SU-DHL-6 (cell line): ENCODE measurements at regions not wholly inside any gene's neighbourhood (a gene's known extent, or its start where the extent isn't known, plus 50 kb on each side); places are given as distances from the start of the nearest gene placed in this dataset.

Experiments
- H2AFZ ChIP-seq: fragments of 200-600 bp; sonication (generic); 2 replicates; pipeline ENCODE4 v1.6.1; 2014; ENCODE audit warnings: low read depth, mild to moderate bottlenecking, moderate library complexity, mixed read lengths, antibody characterized with exemption, low read length; ENCODE audit not compliant: severe bottlenecking
- H3F3A ChIP-seq: fragments of 200-600 bp; shearing (Covaris generic); 2 replicates; pipeline ENCODE4 v1.6.0; 2016; ENCODE audit warnings: antibody characterized with exemption, mild to moderate bottlenecking; ENCODE audit not compliant: insufficient read depth
- H3K27ac ChIP-seq: fragments of 200-600 bp; sonication (generic); 2 replicates; pipeline ENCODE4 v1.5.1; 2016; ENCODE audit warnings: low read depth, mild to moderate bottlenecking, low read length, moderate library complexity, mixed read lengths
- H3K27me3 ChIP-seq: fragments of 200-600 bp; sonication (generic), shearing (Covaris generic); 2 replicates; pipeline ENCODE4 v1.6.0; 2014; ENCODE audit warnings: mild to moderate bottlenecking, low read length
- H3K36me3 ChIP-seq: fragments of 200-600 bp; sonication (generic); 2 replicates; pipeline ENCODE4 v1.6.1; 2014; ENCODE audit warnings: mild to moderate bottlenecking, low read length, mixed read lengths
- H3K4me2 ChIP-seq: fragments of 300-600, 200-600 bp; shearing (Covaris generic), sonication (generic); 2 replicates; pipeline ENCODE4 v1.6.0; 2014; ENCODE audit warnings: low read length, low read depth, mild to moderate bottlenecking; ENCODE audit not compliant: poor library complexity, severe bottlenecking
- H3K4me3 ChIP-seq: fragments of 200-600 bp; sonication (generic); 2 replicates; pipeline ENCODE4 v1.5.1; 2014; ENCODE audit warnings: antibody characterized with exemption, low read length, mild to moderate bottlenecking, mixed read lengths; ENCODE audit not compliant: insufficient read depth, poor library complexity, severe bottlenecking
- H3K79me2 ChIP-seq: fragments of 200-600 bp; sonication (generic); 2 replicates; pipeline ENCODE4 v1.6.1; 2014; ENCODE audit warnings: mild to moderate bottlenecking, low read length, moderate library complexity; ENCODE audit not compliant: insufficient read depth
- H3K9ac ChIP-seq: fragments of 200-600 bp; sonication (generic); 2 replicates; pipeline ENCODE4 v1.7.0; 2014; ENCODE audit warnings: mild to moderate bottlenecking, low read length
- H3K9me2 ChIP-seq: fragments of 200-600 bp; sonication (generic); replicated peaks from 2 replicates; pipeline ENCODE4 v1.6.1; 2014; ENCODE audit warnings: low read length; ENCODE audit not compliant: insufficient read depth
- H3K9me3 ChIP-seq: fragments of 200-600 bp; sonication (generic); 2 replicates; pipeline ENCODE4 v1.6.1; 2014; ENCODE audit warnings: low read length, mixed read lengths; ENCODE audit not compliant: insufficient read depth
- H4K20me1 ChIP-seq: fragments of 200-600 bp; sonication (generic); 2 replicates; pipeline ENCODE4 v1.6.1; 2014; ENCODE audit warnings: low read depth, mild to moderate bottlenecking, antibody characterized with exemption, low read length, moderate library complexity, mixed read lengths
- EZH2phosphoT487 ChIP-seq: fragments of 200-600 bp; sonication (generic), shearing (Covaris generic); conservative IDR thresholded peaks from 2 replicates; pipeline ENCODE4 v1.6.1; 2018; ENCODE audit warnings: mild to moderate bottlenecking, antibody characterized with exemption, low read length, moderate library complexity, mixed read lengths
- TF ChIP-seq, protein P1 (sequence below): fragments of 200-600 bp; sonication (generic); IDR thresholded peaks from one replicate; pipeline ENCODE4 v1.5.1; 2017; ENCODE audit warnings: antibody characterized with exemption, mild to moderate bottlenecking, low read length, moderate library complexity; ENCODE audit not compliant: insufficient read depth, poor library complexity, severe bottlenecking

DNA sequence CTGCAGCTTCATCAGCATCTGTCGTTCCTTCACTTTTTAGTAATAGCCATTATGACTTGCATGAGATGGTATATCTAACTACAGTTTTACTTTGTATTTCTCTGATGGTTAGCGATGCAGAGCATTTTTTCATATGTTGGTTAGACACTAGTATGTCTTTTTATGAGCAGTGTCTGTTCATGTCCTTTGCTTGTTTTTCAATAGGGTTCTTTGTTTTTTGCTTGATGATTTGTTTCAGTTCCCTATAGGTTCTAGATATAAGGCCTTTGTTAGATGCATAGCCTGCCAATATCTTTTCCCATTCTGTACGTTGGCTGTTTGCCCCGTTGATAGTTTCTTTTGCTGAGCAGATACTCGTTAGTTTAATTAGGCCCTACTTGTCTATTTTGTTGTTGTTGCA, 487.2 kb upstream of the BCHE start:
- Histone ChIP-seq H3K4me2 (no peak overlapping the region), H3K27me3 (no peaks in the 10 kb centered on the region), H3F3A (no peaks in the 10 kb centered on the region), H3K9me2 (no peaks in the 10 kb centered on the region), H3K79me2 (no peaks in the 10 kb centered on the region), H3K9me3 (no peaks in the 10 kb centered on the region), H3K4me3 (no peak overlapping the region), H4K20me1 (no peaks in the 10 kb centered on the region), H2AFZ (no peak overlapping the region), H3K9ac (no peak overlapping the region), H3K36me3 (no peaks in the 10 kb centered on the region), H3K27ac (no peak overlapping the region)
- TF ChIP-seq EZH2phosphoT487 = no peak
- TF ChIP-seq, protein P1, sequence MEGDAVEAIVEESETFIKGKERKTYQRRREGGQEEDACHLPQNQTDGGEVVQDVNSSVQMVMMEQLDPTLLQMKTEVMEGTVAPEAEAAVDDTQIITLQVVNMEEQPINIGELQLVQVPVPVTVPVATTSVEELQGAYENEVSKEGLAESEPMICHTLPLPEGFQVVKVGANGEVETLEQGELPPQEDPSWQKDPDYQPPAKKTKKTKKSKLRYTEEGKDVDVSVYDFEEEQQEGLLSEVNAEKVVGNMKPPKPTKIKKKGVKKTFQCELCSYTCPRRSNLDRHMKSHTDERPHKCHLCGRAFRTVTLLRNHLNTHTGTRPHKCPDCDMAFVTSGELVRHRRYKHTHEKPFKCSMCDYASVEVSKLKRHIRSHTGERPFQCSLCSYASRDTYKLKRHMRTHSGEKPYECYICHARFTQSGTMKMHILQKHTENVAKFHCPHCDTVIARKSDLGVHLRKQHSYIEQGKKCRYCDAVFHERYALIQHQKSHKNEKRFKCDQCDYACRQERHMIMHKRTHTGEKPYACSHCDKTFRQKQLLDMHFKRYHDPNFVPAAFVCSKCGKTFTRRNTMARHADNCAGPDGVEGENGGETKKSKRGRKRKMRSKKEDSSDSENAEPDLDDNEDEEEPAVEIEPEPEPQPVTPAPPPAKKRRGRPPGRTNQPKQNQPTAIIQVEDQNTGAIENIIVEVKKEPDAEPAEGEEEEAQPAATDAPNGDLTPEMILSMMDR = no peak

DNA sequence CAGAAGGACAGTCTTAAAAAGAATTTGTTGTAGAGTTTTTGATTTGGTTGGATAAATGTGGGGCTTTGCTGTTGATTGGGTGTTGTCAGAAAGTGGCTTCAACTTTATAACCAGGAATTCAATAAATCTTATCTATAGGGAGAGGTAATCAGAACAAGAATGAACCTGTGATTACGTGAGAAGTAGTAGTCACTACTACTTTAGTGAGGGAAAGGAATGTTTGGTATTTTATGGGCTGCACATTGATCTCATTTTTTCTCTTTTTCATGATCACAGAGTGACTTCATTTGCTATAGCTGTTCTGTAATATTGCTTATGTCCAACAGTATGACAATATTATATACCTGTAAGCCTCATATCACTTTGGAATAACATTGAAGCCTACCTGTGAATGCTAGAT, 485.2 kb upstream of the BCHE start:
- H3K9me2 ChIP-seq = no peaks in the 10 kb centered on the region
- H4K20me1 ChIP-seq = no peaks in the 10 kb centered on the region
- H3F3A ChIP-seq = no peaks in the 10 kb centered on the region
- no peaks in the 10 kb centered on the region for H3K27me3 ChIP-seq
- H3K79me2 ChIP-seq = no peaks in the 10 kb centered on the region
- no peak overlapping the region for H3K27ac ChIP-seq
- H2AFZ ChIP-seq = no peak overlapping the region
- no peak for TF ChIP-seq EZH2phosphoT487
- TF ChIP-seq, protein P1 = no peak
- no peak overlapping the region for H3K4me2 ChIP-seq
- H3K9ac ChIP-seq = no peak overlapping the region
- H3K4me3 ChIP-seq = no peak overlapping the region
- H3K9me3 ChIP-seq = no peaks in the 10 kb centered on the region
- H3K36me3 ChIP-seq = no peaks in the 10 kb centered on the region

DNA sequence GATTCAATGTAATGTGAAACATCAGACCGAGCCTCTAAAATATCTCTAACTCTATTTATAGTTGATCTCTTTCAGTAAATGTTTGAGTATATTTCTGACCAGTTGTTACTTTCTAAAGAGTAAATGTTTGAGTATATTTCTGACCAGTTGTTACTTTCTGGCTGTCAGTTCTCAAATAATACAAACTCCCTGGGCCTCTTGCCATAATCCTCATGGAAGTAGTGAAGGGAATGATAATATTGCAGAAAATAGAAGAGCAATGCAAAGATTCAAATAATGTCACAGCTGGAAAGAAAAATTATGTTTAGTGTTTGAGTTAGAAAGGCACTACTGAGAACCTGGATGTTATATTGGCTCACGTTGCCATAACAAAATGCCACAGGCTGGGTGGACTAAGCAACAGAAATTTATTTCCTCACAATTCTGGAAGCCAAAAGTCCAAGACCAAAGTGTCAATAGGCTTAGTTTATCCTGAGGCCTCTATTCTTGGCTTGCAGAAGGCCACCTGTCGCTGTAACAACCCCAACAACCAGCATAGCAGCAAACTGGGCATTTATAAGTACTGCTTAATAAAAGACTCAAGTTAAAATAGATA, 470.6 kb upstream of the BCHE start:
- Histone ChIP-seq H3K9me3 (no peaks in the 10 kb centered on the region), H3K36me3 (no peaks in the 10 kb centered on the region), H3K9me2 (no peaks in the 10 kb centered on the region), H3K4me3 (no peak overlapping the region), H3K27ac (no peak overlapping the region), H4K20me1 (no peaks in the 10 kb centered on the region), H3F3A (no peaks in the 10 kb centered on the region), H3K27me3 (no peaks in the 10 kb centered on the region), H2AFZ (peak overlapping the region; percentile 61), H3K79me2 (no peaks in the 10 kb centered on the region), H3K4me2 (no peak overlapping the region), H3K9ac (no peak overlapping the region)
- no peak for TF ChIP-seq EZH2phosphoT487
- TF ChIP-seq, protein P1 = no peak
